B cell (primary cell): ENCODE measurements at regions not wholly inside any gene's neighbourhood (a gene's known extent, or its start where the extent isn't known, plus 50 kb on each side); places are given as distances from the start of the nearest gene placed in this dataset.
"Not testable (repeated sequence)": the region's sequence is repeated elsewhere in the genome, so short reads cannot be mapped to it uniquely, and the experiment has no call there.

Experiments used
- ATAC-seq: fragments of 200-7000 bp; cut with Tn5 transposase; one replicate; pipeline ENCODE4 v1.10.0; 2021; ENCODE audit warnings: low read depth, mild to moderate bottlenecking, moderate number of reproducible peaks, moderate library complexity
- CTCF ChIA-PET: fragments of 350-600 bp; sonication (Branson Sonifier 250); formaldehyde crosslinking; loops from one replicate; lab custom pipeline; 2021; ENCODE audit warnings: antibody characterized with exemption, inconsistent platforms; lab: Charles Lee
- POLR2A ChIA-PET: fragments of 350-600 bp; sonication (Branson Sonifier 250); formaldehyde crosslinking; loops from one replicate; lab custom pipeline; 2021; ENCODE audit warnings: antibody characterized with exemption; lab: Charles Lee
- DNase-seq: peaks from one replicate; pipeline ENCODE4 v3.0.0; 2013
- H2AFZ ChIP-seq: 2 replicates; pipeline ENCODE4 v1.6.1; 2012; ENCODE audit warnings: mild to moderate bottlenecking, low read depth, low read length; ENCODE audit not compliant: insufficient read depth, poor library complexity, severe bottlenecking
- H3K27ac ChIP-seq, 2 donors: 1 replicate in 1 of 2; 2 replicates in 1 of 2; pipeline ENCODE4 v1.5.1; 2012 to 2013; ENCODE audit warnings: low read length in 2 of 2, mild to moderate bottlenecking in 2 of 2, moderate library complexity in 1 of 2
- H3K27me3 ChIP-seq, 4 experiments: fragments of 200-600 bp in 1 of 4; sonication (generic) in 1 of 4; replicated peaks in 1 of 4; 1 replicate in 2 of 4; 2 replicates in 2 of 4; pipeline versions ENCODE4 v1.6.1 to v1.7.0; 2013 to 2016; ENCODE audit warnings: low read length in 3 of 4, mild to moderate bottlenecking in 2 of 4, mixed read lengths in 1 of 4, moderate library complexity in 1 of 4; ENCODE audit not compliant: insufficient read depth in 4 of 4, control insufficient read depth in 3 of 4; ENCODE audit errors: control extremely low read depth in 1 of 4
- H3K36me3 ChIP-seq, 2 experiments: replicated peaks in 1 of 2; 1 replicate in 1 of 2; 2 replicates in 1 of 2; pipeline versions ENCODE4 v1.6.1 to v1.7.1; 2013; ENCODE audit warnings: low read length in 1 of 2; ENCODE audit not compliant: insufficient read depth in 2 of 2, control insufficient read depth in 1 of 2; ENCODE audit errors: control extremely low read depth in 1 of 2, extremely low read depth in 1 of 2
- H3K4me1 ChIP-seq, 2 donors: fragments of 200-600 bp in 1 of 2; sonication (generic) in 1 of 2; 1 replicate in 1 of 2; 2 replicates in 1 of 2; pipeline versions ENCODE4 v1.5.1 to v1.6.1; 2013 to 2017; ENCODE audit warnings: low read length in 2 of 2; ENCODE audit not compliant: control insufficient read depth in 2 of 2, insufficient read depth in 2 of 2
- H3K4me2 ChIP-seq: replicated peaks from 2 replicates; pipeline ENCODE3; 2012; ENCODE audit warnings: mild to moderate bottlenecking, low read depth, low read length; ENCODE audit not compliant: poor library complexity, severe bottlenecking
- H3K4me3 ChIP-seq, 5 experiments: fragments of 200-600 bp in 1 of 5; sonication (generic) in 1 of 5; 1 replicate in 3 of 5; 2 replicates in 2 of 5; pipeline versions ENCODE4 v1.5.1 to v1.7.0; 2011 to 2016; ENCODE audit warnings: low read length in 4 of 5, mild to moderate bottlenecking in 4 of 5, low read depth in 2 of 5, control low read depth in 1 of 5, moderate library complexity in 1 of 5; ENCODE audit not compliant: insufficient read depth in 1 of 5; ENCODE audit errors: control extremely low read depth in 1 of 5, extremely low read depth in 1 of 5
- H3K79me2 ChIP-seq: fragments of 200-600 bp; sonication (generic); one replicate; pipeline ENCODE4 v1.6.0; 2016; ENCODE audit warnings: low read length; ENCODE audit not compliant: control insufficient read depth, insufficient read depth
- H3K9ac ChIP-seq: fragments of 200-600 bp; sonication (generic); 2 replicates; pipeline ENCODE4 v1.6.1; 2017; ENCODE audit warnings: mild to moderate bottlenecking, low read length, moderate library complexity
- H3K9me3 ChIP-seq, 3 donors: one replicate each; pipeline versions ENCODE4 v1.6.1 to v1.7.1; 2013; ENCODE audit warnings: low read length in 2 of 3; ENCODE audit not compliant: control insufficient read depth in 2 of 3, insufficient read depth in 1 of 3; ENCODE audit errors: control extremely low read depth in 1 of 3
- H4K20me1 ChIP-seq: 2 replicates; pipeline ENCODE4 v1.6.0; 2012; ENCODE audit warnings: mild to moderate bottlenecking, low read length; ENCODE audit not compliant: insufficient read depth, control insufficient read depth, poor library complexity, severe bottlenecking
- H3K27ac Mint-ChIP-seq: one replicate; pipeline ENCODE4 v1.8.0; 2021; ENCODE audit warnings: mixed read lengths
- H3K27me3 Mint-ChIP-seq: one replicate; pipeline ENCODE4 v1.8.0; 2021; ENCODE audit warnings: mixed read lengths
- H3K4me1 Mint-ChIP-seq: one replicate; pipeline ENCODE4 v1.8.0; 2021; ENCODE audit warnings: mixed read lengths
- H3K4me3 Mint-ChIP-seq: one replicate; pipeline ENCODE4 v1.8.0; 2021; ENCODE audit warnings: mixed read lengths
- H3K9me3 Mint-ChIP-seq: one replicate; pipeline ENCODE4 v1.8.0; 2022; ENCODE audit warnings: mixed read lengths; ENCODE audit not compliant: insufficient read depth
- CTCF ChIP-seq: fragments of 200-600 bp; IDR thresholded peaks from one replicate; pipeline ENCODE4 v1.8.0; 2022; ENCODE audit warnings: antibody characterized with exemption, mild to moderate bottlenecking
- EZH2 ChIP-seq: IDR thresholded peaks from 2 replicates; pipeline ENCODE4 v1.6.1; 2012; ENCODE audit warnings: borderline replicate concordance, low read depth, mild to moderate bottlenecking, moderate library complexity, low read length; ENCODE audit not compliant: insufficient read depth, poor library complexity, severe bottlenecking
- WGBS: methylation state at CpG from one replicate; pipeline ENCODE4 v1.1.5; 2013; ENCODE audit warnings: missing lambda C conversion rate; ENCODE audit not compliant: insufficient coverage; 5-methylcytosine and 5-hydroxymethylcytosine counted together
- intact Hi-C: fragments of 100-400 bp; cut with micrococcal nuclease; formaldehyde crosslinking; loops from one replicate; pipeline ENCODE4 v1.10.0; 2022

GRCh38 chrX:13380211-13380610, 60.4 kb upstream of the ATXN3L start:
- Histone ChIP-seq H3K9ac (no peak overlapping the region), H3K4me3 (no peak overlapping the region), H2AFZ (no peak overlapping the region), H3K27me3 (no peaks in the 10 kb centered on the region), H3K79me2 (no peaks in the 10 kb centered on the region), H3K36me3 (no peaks in the 10 kb centered on the region), H4K20me1 (no peaks in the 10 kb centered on the region), H3K9me3 (peaks cover 0 to 6% (median 0%) of the 10 kb centered on the region in 3 donors), H3K27ac (no peak overlapping the region), H3K4me1 (peaks cover 3 to 12% of the 10 kb centered on the region in 2 donors), H3K4me2 (no peak overlapping the region)
- WGBS = no CpG with 5 or more reads among the region's 2 CpGs
- ATAC-seq (no peak), DNase-seq (no peak)
- H3K4me1 Mint-ChIP-seq = peaks cover 14% of the 10 kb centered on the region
- ChIA-PET CTCF (interaction anchor here (0.7 kb wide), 2 partner anchors 10 to 1734 kb away, joined by 3 to 4 read pairs; no protein-coding TSS in a partner anchor), POLR2A (interaction anchor here (0.6 kb wide), 1 partner anchor 403 kb away, joined by 4 read pairs; no protein-coding TSS in a partner anchor)
- H3K4me3 Mint-ChIP-seq = no peak overlapping the region
- TF ChIP-seq EZH2 (no peak), CTCF (no peak)
- intact Hi-C loops = no loop called here
- H3K27me3 Mint-ChIP-seq = no peaks in the 10 kb centered on the region
- no peak overlapping the region for H3K27ac Mint-ChIP-seq
- H3K9me3 Mint-ChIP-seq = no peaks in the 10 kb centered on the region

GRCh38 chrX:13378562-13379518, 59.0 kb upstream of the ATXN3L start:
- 96% methylated on average over 19 of the region's 60 CpGs for WGBS
- POLR2A ChIA-PET, H3K27me3 Mint-ChIP-seq, H2AFZ ChIP-seq, H4K20me1 ChIP-seq, H3K4me3 ChIP-seq, H3K4me1 ChIP-seq, intact Hi-C loops, H3K27ac Mint-ChIP-seq, H3K27ac ChIP-seq, CTCF ChIA-PET, H3K4me1 Mint-ChIP-seq, DNase-seq, H3K36me3 ChIP-seq, H3K79me2 ChIP-seq, H3K9ac ChIP-seq, H3K4me3 Mint-ChIP-seq, H3K9me3 ChIP-seq, H3K27me3 ChIP-seq, H3K9me3 Mint-ChIP-seq, H3K4me2 ChIP-seq: not testable (repeated sequence)
- peak; percentile 71 for ATAC-seq
